ENCODE measurements at regions not wholly inside any gene's neighbourhood (a gene's known extent, or its start where the extent isn't known, plus 50 kb on each side); places are given as distances from the start of the nearest gene placed in this dataset.

- TF ChIP-seq CTCF (IDR thresholded peaks at IDR 0.05; ENCODE audit: poor library complexity): no peak
- no peak for TF ChIP-seq EZH2phosphoT487 (IDR thresholded peaks at IDR 0.05; ENCODE audit: low read depth, severe bottlenecking, unreplicated experiment)
Measured at GRCh38 chr13:81247711-81248110, 906.8 kb upstream of the SPRY2 start.

All from hepatocyte (in vitro differentiated cells).